Caco-2 (cell line): ENCODE measurements at regions not wholly inside any gene's neighbourhood (a gene's known extent, or its start where the extent isn't known, plus 50 kb on each side); places are given as distances from the start of the nearest gene placed in this dataset.
"Not testable (repeated sequence)": the region's sequence is repeated elsewhere in the genome, so short reads cannot be mapped to it uniquely, and the experiment has no call there.

Source experiments
- BruUV-seq: library from RNA; stranded (reverse); fragments of 400-500 nt; replicated peaks from 2 replicates; lab custom pipeline; 2021; lab: Mats Ljungman, UMichigan
- CTCF ChIA-PET: fragments of 300-600 bp; sonication (Branson Sonifier 250); formaldehyde crosslinking; loops from one replicate; lab custom pipeline; 2022; ENCODE audit warnings: antibody characterized with exemption; lab: Charles Lee
- POLR2A ChIA-PET: fragments of 300-600 bp; sonication (Branson Sonifier 250); formaldehyde crosslinking; loops from one replicate; lab custom pipeline; 2022; ENCODE audit warnings: antibody characterized with exemption; lab: Charles Lee
- DNase-seq, 2 experiments: peaks; one replicate each; pipeline versions ENCODE4 v3.0.0 to v3.0.0-alpha.2; 2020 to 2022
- H3K27me3 ChIP-seq: replicated peaks from 2 replicates; pipeline ENCODE4 v1.6.0; 2011; ENCODE audit warnings: low read length; ENCODE audit not compliant: control insufficient read depth, insufficient read depth
- H3K36me3 ChIP-seq: 2 replicates; pipeline ENCODE4 v1.5.1; 2011; ENCODE audit warnings: low read length; ENCODE audit not compliant: control insufficient read depth, insufficient read depth
- H3K4me1 ChIP-seq: fragments of 250-450 bp; sonication (Bioruptor Pico); 2 replicates; pipeline ENCODE4 v1.5.1; 2020; ENCODE audit warnings: mild to moderate bottlenecking
- H3K4me3 ChIP-seq: 2 replicates; pipeline ENCODE4 v1.5.1; 2011; ENCODE audit warnings: low read depth, mild to moderate bottlenecking, control low read depth, low read length
- H3K9me3 ChIP-seq: fragments of 250-450 bp; sonication (Bioruptor Pico); 2 replicates; pipeline ENCODE4 v1.5.1; 2020; ENCODE audit warnings: mild to moderate bottlenecking, moderate library complexity
- H3K27ac Mint-ChIP-seq: one replicate; pipeline ENCODE4 v1.8.0; 2022; ENCODE audit warnings: mixed read lengths; ENCODE audit not compliant: unreplicated experiment
- H3K27me3 Mint-ChIP-seq: one replicate; pipeline ENCODE4 v1.8.0; 2022; ENCODE audit warnings: mixed read lengths; ENCODE audit not compliant: insufficient read depth, unreplicated experiment
- H3K36me3 Mint-ChIP-seq: one replicate; pipeline ENCODE4 v1.8.0; 2022; ENCODE audit warnings: mild to moderate bottlenecking, mixed read lengths; ENCODE audit not compliant: insufficient read depth, unreplicated experiment
- H3K4me1 Mint-ChIP-seq: one replicate; pipeline ENCODE4 v1.8.0; 2022; ENCODE audit warnings: low read depth, mixed read lengths; ENCODE audit not compliant: unreplicated experiment
- H3K4me3 Mint-ChIP-seq: one replicate; pipeline ENCODE4 v1.8.0; 2022; ENCODE audit warnings: mild to moderate bottlenecking, moderate library complexity, mixed read lengths; ENCODE audit not compliant: unreplicated experiment
- H3K9me3 Mint-ChIP-seq: one replicate; pipeline ENCODE4 v1.8.0; 2022; ENCODE audit warnings: mixed read lengths; ENCODE audit not compliant: unreplicated experiment
- CTCF ChIP-seq, 2 experiments: fragments of 200-600 bp in 1 of 2; IDR thresholded peaks; 1 replicate in 1 of 2; 2 replicates in 1 of 2; pipeline versions ENCODE4 v1.5.1 to v1.8.0; 2011 to 2022; ENCODE audit warnings: antibody characterized with exemption in 1 of 2, control low read depth in 1 of 2, inconsistent platforms in 1 of 2, low read depth in 1 of 2, low read length in 1 of 2, mild to moderate bottlenecking in 1 of 2, moderate library complexity in 1 of 2; ENCODE audit not compliant: insufficient read depth in 1 of 2, severe bottlenecking in 1 of 2, unreplicated experiment in 1 of 2
- intact Hi-C: fragments of 100-400 bp; cut with micrococcal nuclease; formaldehyde crosslinking; loops from one replicate; pipeline ENCODE4 v1.10.0; 2022; ENCODE audit not compliant: unreplicated experiment

- ChIA-PET CTCF (no interaction called here), POLR2A (no interaction called here)
- Mint-ChIP-seq H3K36me3 (no peaks in the 10 kb centered on the region), H3K4me3 (no peak overlapping the region), H3K4me1 (no peaks in the 10 kb centered on the region), H3K9me3 (peaks cover 52% of the 10 kb centered on the region), H3K27ac (no peak overlapping the region), H3K27me3 (no peaks in the 10 kb centered on the region)
- DNase-seq, result no peak
- H3K27me3 ChIP-seq, result no peaks in the 10 kb centered on the region
- H3K36me3 ChIP-seq, result no peaks in the 10 kb centered on the region
- no peaks in the 10 kb centered on the region for H3K4me1 ChIP-seq
- H3K9me3 ChIP-seq, result peaks cover 20% of the 10 kb centered on the region
- intact Hi-C loops, result no loop called here
- no peak for TF ChIP-seq CTCF (IDR thresholded peaks at IDR 0.05; ENCODE audit: insufficient read depth in 1 of 2, low read depth in 1 of 2, low read length in 1 of 2, severe bottlenecking in 1 of 2, unreplicated experiment in 1 of 2)
- no peak overlapping the region for H3K4me3 ChIP-seq
- no TSS peak for BruUV-seq
Measured at GRCh38 chr12:105534068-105534467, 203.6 kb downstream of the C12orf75 start.

GRCh38 chr12:105535033-105535432 is 204.5 kb downstream of the C12orf75 start:
- H3K4me1 ChIP-seq, H3K27me3 Mint-ChIP-seq, BruUV-seq, H3K27ac Mint-ChIP-seq, H3K36me3 ChIP-seq, CTCF ChIA-PET, intact Hi-C loops, POLR2A ChIA-PET, DNase-seq, H3K4me3 Mint-ChIP-seq, H3K4me1 Mint-ChIP-seq, H3K27me3 ChIP-seq, H3K36me3 Mint-ChIP-seq, H3K4me3 ChIP-seq: not testable (repeated sequence)
- H3K9me3 ChIP-seq, result peaks cover 20% of the 10 kb centered on the region
- peaks cover 52% of the 10 kb centered on the region for H3K9me3 Mint-ChIP-seq

GRCh38 chr12:105538880-105539279 is 208.4 kb downstream of the C12orf75 start:
- CTCF ChIA-PET, result no interaction called here
- Histone ChIP-seq H3K27me3 (no peaks in the 10 kb centered on the region), H3K9me3 (peaks cover 20% of the 10 kb centered on the region), H3K4me1 (no peaks in the 10 kb centered on the region), H3K4me3 (no peak overlapping the region), H3K36me3 (no peaks in the 10 kb centered on the region)
- no peak for DNase-seq
- Mint-ChIP-seq H3K4me3 (no peak overlapping the region), H3K27me3 (no peaks in the 10 kb centered on the region), H3K9me3 (peaks cover 25% of the 10 kb centered on the region), H3K27ac (no peak overlapping the region), H3K36me3 (no peaks in the 10 kb centered on the region), H3K4me1 (no peaks in the 10 kb centered on the region)
- intact Hi-C loops, result no loop called here
- POLR2A ChIA-PET, result no interaction called here
- BruUV-seq, result no TSS peak
- TF ChIP-seq CTCF (IDR thresholded peaks at IDR 0.05; ENCODE audit: insufficient read depth in 1 of 2, low read depth in 1 of 2, low read length in 1 of 2, severe bottlenecking in 1 of 2, unreplicated experiment in 1 of 2), result no peak

- ChIA-PET CTCF (interaction anchor here (0.8 kb wide), 1 partner anchor 300 kb away, joined by 3 read pairs; no protein-coding TSS in a partner anchor), POLR2A (no interaction called here)
- no peaks in the 10 kb centered on the region for H3K36me3 Mint-ChIP-seq
- intact Hi-C loops, result no loop called here
- H3K4me3 ChIP-seq, result no peak overlapping the region
- no peaks in the 10 kb centered on the region for H3K27me3 Mint-ChIP-seq
- peaks cover 16% of the 10 kb centered on the region for H3K9me3 Mint-ChIP-seq
- H3K4me3 Mint-ChIP-seq, result no peak overlapping the region
- no peak for DNase-seq
- no peaks in the 10 kb centered on the region for H3K27me3 ChIP-seq
- no peaks in the 10 kb centered on the region for H3K4me1 Mint-ChIP-seq
- no peak for TF ChIP-seq CTCF (IDR thresholded peaks at IDR 0.05; ENCODE audit: insufficient read depth in 1 of 2, low read depth in 1 of 2, low read length in 1 of 2, severe bottlenecking in 1 of 2, unreplicated experiment in 1 of 2)
- BruUV-seq, result no TSS peak
- H3K36me3 ChIP-seq, result no peaks in the 10 kb centered on the region
- no peak overlapping the region for H3K27ac Mint-ChIP-seq
- H3K4me1 ChIP-seq, result no peaks in the 10 kb centered on the region
- peaks cover 12% of the 10 kb centered on the region for H3K9me3 ChIP-seq
Measured at GRCh38 chr12:105539735-105540134, 209.2 kb downstream of the C12orf75 start.
